GM18858 (cell line): ENCODE measurements at regions not wholly inside any gene's neighbourhood (a gene's known extent, or its start where the extent isn't known, plus 50 kb on each side); places are given as distances from the start of the nearest gene placed in this dataset.

ENCODE experiments used
- ATAC-seq: cut with Tn5 transposase; IDR thresholded peaks from one replicate; pipeline ENCODE4 v1.9.1; 2021; ENCODE audit not compliant: unreplicated experiment

GRCh38 chr20:24199501-24199900, 210.9 kb upstream of the GGTLC1 start:
- no peak for ATAC-seq

- no peak for ATAC-seq
These were observed 205.6 kb upstream of the GGTLC1 start for GRCh38 chr20:24194143-24194542.

GRCh38 chr20:24190905-24191304, 202.3 kb upstream of the GGTLC1 start:
- no peak for ATAC-seq

- ATAC-seq = no peak
These were observed 197.2 kb upstream of the GGTLC1 start for GRCh38 chr20:24185791-24186190.

GRCh38 chr20:24181151-24181550, 192.6 kb upstream of the GGTLC1 start:
- ATAC-seq = no peak

- no peak for ATAC-seq
These were observed 180.7 kb upstream of the GGTLC1 start for GRCh38 chr20:24169256-24169655.

- ATAC-seq = no peak
These were observed 177.8 kb upstream of the GGTLC1 start for GRCh38 chr20:24166412-24166811.

GRCh38 chr20:24166123-24166381, 177.5 kb upstream of the GGTLC1 start:
- ATAC-seq = no peak

GRCh38 chr20:24165301-24166122, 176.9 kb upstream of the GGTLC1 start:
- no peak for ATAC-seq

GRCh38 chr20:24164360-24164759, 175.8 kb upstream of the GGTLC1 start:
- ATAC-seq = no peak

- ATAC-seq = no peak
These were observed 174.9 kb upstream of the GGTLC1 start for GRCh38 chr20:24163506-24163905.

- ATAC-seq = no peak
These were observed 172.1 kb upstream of the GGTLC1 start for GRCh38 chr20:24160563-24161281.

GRCh38 chr20:24158281-24158680, 169.7 kb upstream of the GGTLC1 start:
- ATAC-seq = no peak

- no peak for ATAC-seq
These were observed 168.6 kb upstream of the GGTLC1 start for GRCh38 chr20:24157213-24157612.

GRCh38 chr20:24153101-24154040, 164.8 kb upstream of the GGTLC1 start:
- no peak for ATAC-seq

GRCh38 chr20:24151621-24152294, 163.2 kb upstream of the GGTLC1 start:
- no peak for ATAC-seq

GRCh38 chr20:24150406-24150805, 161.8 kb upstream of the GGTLC1 start:
- no peak for ATAC-seq

GRCh38 chr20:24149881-24150307, 161.3 kb upstream of the GGTLC1 start:
- ATAC-seq = no peak

GRCh38 chr20:24149175-24149574, 160.6 kb upstream of the GGTLC1 start:
- no peak for ATAC-seq

- ATAC-seq = no peak
These were observed 159.8 kb upstream of the GGTLC1 start for GRCh38 chr20:24148372-24148771.

GRCh38 chr20:24147961-24148360, 159.4 kb upstream of the GGTLC1 start:
- ATAC-seq = no peak
